HepG2 (cell line): ENCODE measurements at regions not wholly inside any gene's neighbourhood (a gene's known extent, or its start where the extent isn't known, plus 50 kb on each side); places are given as distances from the start of the nearest gene placed in this dataset.

ENCODE experiments used
- RFX3 ChIP-seq: IDR thresholded peaks from 2 replicates; pipeline ENCODE4 v1.6.1; 2016; ENCODE audit warnings: missing biosample characterization, missing genetic modification reagents
- SRF ChIP-seq: IDR thresholded peaks from 2 replicates; pipeline ENCODE4 v1.6.1; 2011; ENCODE audit warnings: mild to moderate bottlenecking, low read depth, low read length, moderate library complexity
- YY1 ChIP-seq: IDR thresholded peaks from 2 replicates; pipeline ENCODE4 v1.6.1; 2011; ENCODE audit warnings: low read length, low read depth, moderate library complexity, mild to moderate bottlenecking; ENCODE audit not compliant: insufficient read depth, insufficient replicate concordance
- ZFX ChIP-seq: sonication (generic); formaldehyde crosslinking; IDR thresholded peaks from 2 replicates; pipeline ENCODE4 v1.4.0; 2020; ENCODE audit warnings: mild to moderate bottlenecking, low read depth, missing genetic modification reagents, moderate library complexity
- ZNF556 ChIP-seq: sonication (generic); formaldehyde crosslinking; IDR thresholded peaks from 2 replicates; pipeline ENCODE4 v1.4.0; 2020; ENCODE audit warnings: mild to moderate bottlenecking, missing genetic modification reagents, borderline replicate concordance
- ZSCAN25 ChIP-seq: sonication (generic); formaldehyde crosslinking; IDR thresholded peaks from 2 replicates; pipeline ENCODE4 v1.8.0; 2022; ENCODE audit warnings: mild to moderate bottlenecking, missing genetic modification reagents
- TF ChIP-seq, protein P1 (sequence below): sonication (generic); formaldehyde crosslinking; conservative IDR thresholded peaks from 2 replicates; pipeline ENCODE4 v1.4.0; 2020; ENCODE audit warnings: mild to moderate bottlenecking, missing genetic modification reagents, moderate library complexity
- TF ChIP-seq, protein P2 (sequence below): sonication (generic); formaldehyde crosslinking; IDR thresholded peaks from 2 replicates; pipeline ENCODE4 v1.4.0; 2020; ENCODE audit warnings: missing genetic modification reagents
- TF ChIP-seq, protein P3 (sequence below): sonication (generic); formaldehyde crosslinking; conservative IDR thresholded peaks from 2 replicates; pipeline ENCODE4 v1.5.0; 2020; ENCODE audit warnings: missing genetic modification reagents

DNA sequence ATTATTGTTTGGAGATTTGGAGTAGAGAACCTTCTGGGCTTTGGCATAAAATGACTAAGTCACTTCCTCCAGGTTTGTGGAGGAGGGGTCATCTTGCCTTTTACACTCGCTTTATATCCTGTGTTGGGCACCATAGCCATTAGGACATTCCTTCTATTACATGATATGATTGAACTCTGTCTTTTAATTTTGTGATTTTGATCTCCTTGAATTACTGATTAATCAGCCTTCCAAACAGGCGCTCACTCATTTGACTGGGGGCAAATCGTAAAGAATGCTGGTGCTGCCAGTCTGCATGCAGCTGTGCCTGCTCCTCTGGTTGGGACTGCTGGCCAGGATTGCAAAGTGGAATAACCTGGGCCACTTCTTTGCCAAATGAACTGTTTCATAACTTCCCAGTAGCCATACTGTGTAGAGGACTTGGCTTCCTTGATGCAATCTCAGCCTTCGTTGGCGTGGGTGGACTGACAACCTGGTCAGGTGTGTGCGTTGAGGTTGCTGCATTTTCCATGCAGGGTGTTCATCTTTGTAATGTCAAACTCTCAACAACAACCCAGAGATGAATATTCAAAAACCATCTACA is 65.9 kb upstream of the RAB11FIP2 start (continued):
- TF ChIP-seq, protein P1, sequence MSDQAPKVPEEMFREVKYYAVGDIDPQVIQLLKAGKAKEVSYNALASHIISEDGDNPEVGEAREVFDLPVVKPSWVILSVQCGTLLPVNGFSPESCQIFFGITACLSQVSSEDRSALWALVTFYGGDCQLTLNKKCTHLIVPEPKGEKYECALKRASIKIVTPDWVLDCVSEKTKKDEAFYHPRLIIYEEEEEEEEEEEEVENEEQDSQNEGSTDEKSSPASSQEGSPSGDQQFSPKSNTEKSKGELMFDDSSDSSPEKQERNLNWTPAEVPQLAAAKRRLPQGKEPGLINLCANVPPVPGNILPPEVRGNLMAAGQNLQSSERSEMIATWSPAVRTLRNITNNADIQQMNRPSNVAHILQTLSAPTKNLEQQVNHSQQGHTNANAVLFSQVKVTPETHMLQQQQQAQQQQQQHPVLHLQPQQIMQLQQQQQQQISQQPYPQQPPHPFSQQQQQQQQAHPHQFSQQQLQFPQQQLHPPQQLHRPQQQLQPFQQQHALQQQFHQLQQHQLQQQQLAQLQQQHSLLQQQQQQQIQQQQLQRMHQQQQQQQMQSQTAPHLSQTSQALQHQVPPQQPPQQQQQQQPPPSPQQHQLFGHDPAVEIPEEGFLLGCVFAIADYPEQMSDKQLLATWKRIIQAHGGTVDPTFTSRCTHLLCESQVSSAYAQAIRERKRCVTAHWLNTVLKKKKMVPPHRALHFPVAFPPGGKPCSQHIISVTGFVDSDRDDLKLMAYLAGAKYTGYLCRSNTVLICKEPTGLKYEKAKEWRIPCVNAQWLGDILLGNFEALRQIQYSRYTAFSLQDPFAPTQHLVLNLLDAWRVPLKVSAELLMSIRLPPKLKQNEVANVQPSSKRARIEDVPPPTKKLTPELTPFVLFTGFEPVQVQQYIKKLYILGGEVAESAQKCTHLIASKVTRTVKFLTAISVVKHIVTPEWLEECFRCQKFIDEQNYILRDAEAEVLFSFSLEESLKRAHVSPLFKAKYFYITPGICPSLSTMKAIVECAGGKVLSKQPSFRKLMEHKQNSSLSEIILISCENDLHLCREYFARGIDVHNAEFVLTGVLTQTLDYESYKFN: no peak
- TF ChIP-seq RFX3 (CRISPR knock-in tag) (no peak), ZNF556 (CRISPR knock-in tag) (no peak), SRF (no peak), ZSCAN25 (no peak), YY1 (no peak), ZFX (CRISPR knock-in tag) (no peak)
- TF ChIP-seq, protein P2, sequence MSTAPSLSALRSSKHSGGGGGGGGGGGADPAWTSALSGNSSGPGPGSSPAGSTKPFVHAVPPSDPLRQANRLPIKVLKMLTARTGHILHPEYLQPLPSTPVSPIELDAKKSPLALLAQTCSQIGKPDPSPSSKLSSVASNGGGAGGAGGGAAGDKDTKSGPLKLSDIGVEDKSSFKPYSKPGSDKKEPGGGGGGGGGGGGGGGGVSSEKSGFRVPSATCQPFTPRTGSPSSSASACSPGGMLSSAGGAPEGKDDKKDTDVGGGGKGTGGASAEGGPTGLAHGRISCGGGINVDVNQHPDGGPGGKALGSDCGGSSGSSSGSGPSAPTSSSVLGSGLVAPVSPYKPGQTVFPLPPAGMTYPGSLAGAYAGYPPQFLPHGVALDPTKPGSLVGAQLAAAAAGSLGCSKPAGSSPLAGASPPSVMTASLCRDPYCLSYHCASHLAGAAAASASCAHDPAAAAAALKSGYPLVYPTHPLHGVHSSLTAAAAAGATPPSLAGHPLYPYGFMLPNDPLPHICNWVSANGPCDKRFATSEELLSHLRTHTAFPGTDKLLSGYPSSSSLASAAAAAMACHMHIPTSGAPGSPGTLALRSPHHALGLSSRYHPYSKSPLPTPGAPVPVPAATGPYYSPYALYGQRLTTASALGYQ (CRISPR knock-in tag): no peak
- TF ChIP-seq, protein P3, sequence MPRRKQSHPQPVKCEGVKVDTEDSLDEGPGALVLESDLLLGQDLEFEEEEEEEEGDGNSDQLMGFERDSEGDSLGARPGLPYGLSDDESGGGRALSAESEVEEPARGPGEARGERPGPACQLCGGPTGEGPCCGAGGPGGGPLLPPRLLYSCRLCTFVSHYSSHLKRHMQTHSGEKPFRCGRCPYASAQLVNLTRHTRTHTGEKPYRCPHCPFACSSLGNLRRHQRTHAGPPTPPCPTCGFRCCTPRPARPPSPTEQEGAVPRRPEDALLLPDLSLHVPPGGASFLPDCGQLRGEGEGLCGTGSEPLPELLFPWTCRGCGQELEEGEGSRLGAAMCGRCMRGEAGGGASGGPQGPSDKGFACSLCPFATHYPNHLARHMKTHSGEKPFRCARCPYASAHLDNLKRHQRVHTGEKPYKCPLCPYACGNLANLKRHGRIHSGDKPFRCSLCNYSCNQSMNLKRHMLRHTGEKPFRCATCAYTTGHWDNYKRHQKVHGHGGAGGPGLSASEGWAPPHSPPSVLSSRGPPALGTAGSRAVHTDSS: no peak
